Spleen (tissue), 7 donors: ENCODE measurements at regions not wholly inside any gene's neighbourhood (a gene's known extent, or its start where the extent isn't known, plus 50 kb on each side); places are given as distances from the start of the nearest gene placed in this dataset.

Experiments
- POLR2A ChIP-seq, 3 donors: fragments of 450-650 bp; IDR thresholded peaks; one replicate each; pipeline ENCODE4 v1.5.1; 2017; ENCODE audit warnings: antibody characterized with exemption in 3 of 3, mild to moderate bottlenecking in 1 of 3
- TF ChIP-seq, protein P1 (sequence below), 11 experiments: fragments of 200-600 bp in 7 of 11; fragments of 450-650 bp in 4 of 11; sonication (generic) in 4 of 11; IDR thresholded peaks in 8 of 11; conservative IDR thresholded peaks in 3 of 11; 1 replicate in 7 of 11; 2 replicates in 4 of 11; pipeline versions ENCODE4 v1.4.0 to v1.8.0; 2016 to 2021; ENCODE audit warnings: antibody characterized with exemption in 11 of 11, inconsistent platforms in 4 of 11, mild to moderate bottlenecking in 1 of 11
- donor health status: DM: no; HTN: no; CAD: no; lungs with moderate emphysema.
- donor health status: DM: no; HTN: no; CAD: no.
- donor health status: DM: no; HTN: no; CAD: no.

DNA sequence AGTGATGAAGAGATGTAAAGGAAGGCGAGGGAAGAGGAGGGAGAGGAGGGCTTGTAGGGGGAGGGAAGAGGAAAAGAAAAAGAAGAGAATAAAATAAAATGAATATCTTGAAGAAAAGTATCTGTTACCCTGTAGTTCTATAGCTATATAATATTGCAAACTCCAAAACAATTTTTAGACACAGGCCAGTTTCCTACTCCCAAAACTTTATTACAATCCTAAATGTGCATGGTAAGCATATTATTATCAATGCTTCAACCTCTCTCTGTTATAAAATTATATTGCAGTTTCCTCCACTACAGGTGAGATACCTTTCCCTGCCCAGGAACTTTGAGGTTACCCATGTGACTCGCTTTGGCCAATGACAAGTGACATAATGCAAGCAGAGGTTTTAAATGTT, 1351.6 kb upstream of the NRXN1 start:
- TF ChIP-seq, protein P1, sequence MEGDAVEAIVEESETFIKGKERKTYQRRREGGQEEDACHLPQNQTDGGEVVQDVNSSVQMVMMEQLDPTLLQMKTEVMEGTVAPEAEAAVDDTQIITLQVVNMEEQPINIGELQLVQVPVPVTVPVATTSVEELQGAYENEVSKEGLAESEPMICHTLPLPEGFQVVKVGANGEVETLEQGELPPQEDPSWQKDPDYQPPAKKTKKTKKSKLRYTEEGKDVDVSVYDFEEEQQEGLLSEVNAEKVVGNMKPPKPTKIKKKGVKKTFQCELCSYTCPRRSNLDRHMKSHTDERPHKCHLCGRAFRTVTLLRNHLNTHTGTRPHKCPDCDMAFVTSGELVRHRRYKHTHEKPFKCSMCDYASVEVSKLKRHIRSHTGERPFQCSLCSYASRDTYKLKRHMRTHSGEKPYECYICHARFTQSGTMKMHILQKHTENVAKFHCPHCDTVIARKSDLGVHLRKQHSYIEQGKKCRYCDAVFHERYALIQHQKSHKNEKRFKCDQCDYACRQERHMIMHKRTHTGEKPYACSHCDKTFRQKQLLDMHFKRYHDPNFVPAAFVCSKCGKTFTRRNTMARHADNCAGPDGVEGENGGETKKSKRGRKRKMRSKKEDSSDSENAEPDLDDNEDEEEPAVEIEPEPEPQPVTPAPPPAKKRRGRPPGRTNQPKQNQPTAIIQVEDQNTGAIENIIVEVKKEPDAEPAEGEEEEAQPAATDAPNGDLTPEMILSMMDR (IDR thresholded peaks at IDR 0.05 in 8 of 11, conservative IDR thresholded peaks at IDR 0.05 in 3 of 11) = no peak
- no peak for TF ChIP-seq POLR2A (IDR thresholded peaks at IDR 0.05)
